Left colon (tissue), 2 donors: ENCODE measurements at regions not wholly inside any gene's neighbourhood (a gene's known extent, or its start where the extent isn't known, plus 50 kb on each side); places are given as distances from the start of the nearest gene placed in this dataset.
"Not testable (repeated sequence)": the region's sequence is repeated elsewhere in the genome, so short reads cannot be mapped to it uniquely, and the experiment has no call there.

Experiments
- ATAC-seq: fragments of 200-7000 bp; cut with Tn5 transposase; one replicate; pipeline ENCODE4 v1.9.1; 2020; ENCODE audit warnings: mild to moderate bottlenecking, moderate library complexity
- DNase-seq, 2 donors: peaks; one replicate each; pipeline ENCODE4 v3.0.0-alpha.2; 2020
- intact Hi-C, 2 donors: fragments of 100-400 bp; cut with DNase I in 1 of 2; cut with micrococcal nuclease in 1 of 2; formaldehyde crosslinking; loops; one replicate each; pipeline versions ENCODE4 v1.11.2 to v1.14.0; 2022; cut with DNase I, micrococcal nuclease
- donor health status: DM: no; HTN: no; CAD: no.
- donor health status: DM: yes; HTN: yes; CAD: no.

DNA sequence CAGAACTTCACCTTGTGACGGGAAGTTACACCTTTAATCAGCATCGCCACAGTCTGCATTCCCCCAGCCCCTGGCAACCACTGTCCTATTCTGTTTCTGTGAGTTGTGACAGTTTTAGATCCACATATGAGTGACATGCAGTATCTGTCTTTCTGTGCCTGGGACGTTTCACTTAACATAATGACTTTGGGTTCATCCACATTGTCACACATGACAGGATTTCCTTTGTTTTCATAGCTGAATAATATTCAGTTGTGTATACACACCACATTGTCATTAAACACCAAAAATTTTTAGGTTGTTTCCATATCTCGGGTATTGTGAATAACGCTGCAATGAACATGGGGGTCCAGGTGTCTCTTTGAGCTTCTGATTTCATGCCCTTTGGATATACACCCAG is 62.6 kb upstream of the BDH1 start:
- ATAC-seq, intact Hi-C loops: not testable (repeated sequence)

DNA sequence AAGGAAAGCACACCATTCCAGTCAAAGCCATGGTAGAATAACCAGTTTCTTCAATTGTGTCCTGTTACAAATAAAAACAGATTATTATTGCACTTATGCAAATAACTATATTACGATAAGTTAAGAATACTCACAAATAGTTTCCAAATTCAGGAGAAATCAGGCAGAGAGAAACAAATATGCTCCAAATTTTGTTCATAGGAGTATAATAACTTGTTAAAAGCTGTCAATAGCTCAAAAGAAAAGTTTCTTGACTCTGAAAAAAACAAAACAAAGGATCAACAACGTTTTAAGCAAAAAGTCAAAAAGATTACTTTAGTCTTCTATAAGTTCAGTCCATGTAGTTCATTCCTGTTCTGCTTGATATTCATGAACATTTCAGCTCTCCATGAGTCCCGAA is 59.7 kb upstream of the BDH1 start:
- DNase-seq (no peak), ATAC-seq (no peak)
- intact Hi-C loops: no loop called here

More for the DNA sequence above, 62.6 kb upstream of the BDH1 start:
- not testable (repeated sequence) for DNase-seq

DNA sequence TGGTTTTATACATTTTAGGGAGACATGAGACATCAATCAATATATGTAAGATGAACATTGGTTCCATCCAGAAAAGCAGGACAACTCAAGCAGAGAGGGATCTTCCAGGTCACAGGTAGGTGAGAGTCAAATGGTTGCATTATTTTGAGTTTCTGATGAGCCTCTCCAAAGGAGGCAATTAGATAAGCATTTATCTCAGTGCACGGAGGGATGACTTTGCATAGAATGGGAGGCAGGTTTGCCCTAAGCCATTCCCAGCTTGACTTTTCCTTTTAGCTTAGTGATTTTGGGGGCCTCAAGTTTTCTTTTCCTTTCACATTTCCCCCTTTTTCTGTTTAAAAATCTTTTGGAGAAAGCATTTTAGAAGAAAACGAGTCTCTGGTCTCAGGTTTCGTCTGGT is 58.4 kb upstream of the BDH1 start:
- ATAC-seq, DNase-seq, intact Hi-C loops: not testable (repeated sequence)

DNA sequence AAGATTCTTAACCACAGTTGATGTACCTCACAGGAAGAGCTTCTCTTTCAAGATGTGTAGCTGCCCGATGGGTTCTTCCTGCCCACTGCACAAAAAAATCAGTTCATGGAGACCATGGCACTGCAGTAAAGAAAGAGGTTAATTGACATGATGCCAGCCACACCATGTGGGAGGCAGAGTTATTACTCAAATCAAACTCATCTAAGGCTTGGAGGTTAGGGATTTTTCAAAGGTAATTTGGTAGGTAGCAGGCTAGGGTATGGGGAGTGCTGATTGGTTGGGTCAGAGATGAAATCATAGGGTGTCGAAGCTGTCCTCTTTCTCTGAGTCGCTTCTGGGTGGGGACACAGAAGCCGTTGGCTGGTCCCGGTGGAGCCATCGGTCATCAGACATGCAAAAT is 57.4 kb upstream of the BDH1 start:
- intact Hi-C loops: no loop called here
- ATAC-seq (peak; percentile 25), DNase-seq (no peak)

DNA sequence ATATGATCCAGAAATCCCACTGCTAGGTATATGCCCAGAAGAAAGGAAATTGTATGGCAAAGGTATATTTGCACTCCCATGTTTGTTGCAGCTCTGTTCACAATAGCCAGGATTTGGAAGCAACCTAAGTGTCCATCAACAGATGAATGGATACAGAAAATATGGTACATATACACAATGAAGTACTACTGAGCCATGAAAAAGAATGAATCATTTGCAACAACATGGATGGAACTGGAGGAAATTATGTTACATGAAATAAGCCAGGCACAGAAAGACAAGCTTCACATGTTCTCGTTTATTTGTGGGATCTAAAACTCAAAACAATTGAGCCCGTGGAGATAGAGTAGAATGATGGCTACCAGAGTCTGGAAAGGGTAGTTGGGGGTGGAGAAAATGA is 55.5 kb upstream of the BDH1 start:
- DNase-seq (no peak), ATAC-seq (no peak)
- intact Hi-C loops: no loop called here

DNA sequence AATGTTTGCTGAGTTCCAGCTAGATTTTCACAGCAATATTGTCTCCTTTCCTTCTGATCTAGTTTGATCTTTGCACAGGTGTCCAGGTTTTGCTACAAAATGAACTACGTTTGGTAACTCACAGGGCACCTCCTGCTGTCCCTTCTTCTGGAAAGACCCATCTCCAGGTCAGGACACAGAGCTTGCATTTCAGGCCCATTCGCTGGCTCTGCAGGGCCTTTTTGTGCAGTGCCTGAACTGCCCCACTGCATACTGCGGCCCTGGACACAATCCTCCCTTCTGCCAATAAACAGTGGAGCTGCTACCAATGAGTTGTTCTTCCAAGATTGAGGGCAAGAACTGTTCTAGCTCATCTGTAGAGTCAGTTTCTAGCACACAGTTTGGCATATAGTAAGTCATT is 50.7 kb upstream of the BDH1 start:
- ATAC-seq (no peak), DNase-seq (no peak)
- intact Hi-C loops: no loop called here
